HCT116 (cell line): ENCODE measurements at regions not wholly inside any gene's neighbourhood (a gene's known extent, or its start where the extent isn't known, plus 50 kb on each side); places are given as distances from the start of the nearest gene placed in this dataset.

ENCODE experiments used
- ATF3 ChIP-seq: IDR thresholded peaks from 2 replicates; pipeline ENCODE4 v1.6.1; 2012
- CTCF ChIP-seq, 3 experiments: fragments of 200-600 bp in 1 of 3; sonication (generic) in 1 of 3; IDR thresholded peaks in 2 of 3; conservative IDR thresholded peaks in 1 of 3; 2 replicates each; pipeline ENCODE4 v1.5.1; 2012 to 2017; ENCODE audit warnings: low read depth in 2 of 3, low read length in 2 of 3, antibody characterized with exemption in 1 of 3, borderline replicate concordance in 1 of 3, control low read depth in 1 of 3, mild to moderate bottlenecking in 1 of 3, mixed read lengths in 1 of 3, mixed run types in 1 of 3, moderate library complexity in 1 of 3; ENCODE audit not compliant: insufficient read depth in 1 of 3
- JUND ChIP-seq: IDR thresholded peaks from 2 replicates; pipeline ENCODE4 v1.6.1; 2012
- POLR2A ChIP-seq: IDR thresholded peaks from 2 replicates; pipeline ENCODE4 v1.7.0; 2011; ENCODE audit warnings: borderline replicate concordance; ENCODE audit not compliant: insufficient read depth, insufficient read length; ENCODE audit errors: extremely low read depth
- POLR2AphosphoS5 ChIP-seq: IDR thresholded peaks from 2 replicates; pipeline ENCODE4 v1.6.1; 2011; ENCODE audit warnings: mild to moderate bottlenecking, low read depth, low read length, moderate library complexity
- RAD21 ChIP-seq: IDR thresholded peaks from 2 replicates; pipeline ENCODE4 v1.6.1; 2012; ENCODE audit warnings: low read depth, mild to moderate bottlenecking
- REST ChIP-seq: IDR thresholded peaks from 2 replicates; pipeline ENCODE4 v1.6.1; 2012; ENCODE audit warnings: low read depth
- SIN3A ChIP-seq: IDR thresholded peaks from 2 replicates; pipeline ENCODE4 v1.6.1; 2012; ENCODE audit warnings: low read depth
- SRF ChIP-seq: IDR thresholded peaks from 2 replicates; pipeline ENCODE4 v1.6.1; 2012; ENCODE audit warnings: low read depth

GRCh38 chr10:27368706-27369105, 128.1 kb upstream of the ACBD5 start:
- TF ChIP-seq CTCF (IDR thresholded peaks at IDR 0.05 in 2 of 3, conservative IDR thresholded peaks at IDR 0.05 in 1 of 3; ENCODE audit: borderline replicate concordance in 1 of 3, insufficient read depth in 1 of 3, low read depth in 2 of 3, low read length in 2 of 3) (no peak), ATF3 (no peak), REST (no peak), RAD21 (no peak), POLR2AphosphoS5 (no peak), SRF (no peak), SIN3A (no peak), JUND (no peak), POLR2A (no peak)
